Keratinocyte (primary cell): ENCODE measurements at regions not wholly inside any gene's neighbourhood (a gene's known extent, or its start where the extent isn't known, plus 50 kb on each side); places are given as distances from the start of the nearest gene placed in this dataset.

Source experiments
- EZH2 ChIP-seq: IDR thresholded peaks from one replicate; pipeline ENCODE4 v1.6.1; 2012; ENCODE audit warnings: inconsistent platforms, mild to moderate bottlenecking, low read length, moderate library complexity
- TF ChIP-seq, protein P1 (sequence below), 3 experiments: IDR thresholded peaks in 1 of 3; conservative IDR thresholded peaks in 1 of 3; optimal IDR thresholded peaks in 1 of 3; 2 replicates in 2 of 3; 3 replicates in 1 of 3; pipeline versions ENCODE3 to v1.5.1; 2011; ENCODE audit warnings: low read length in 3 of 3, mild to moderate bottlenecking in 3 of 3, moderate library complexity in 2 of 3, control low read depth in 1 of 3, inconsistent platforms in 1 of 3; ENCODE audit not compliant: insufficient read depth in 2 of 3; ENCODE audit errors: extremely low read depth in 1 of 3

DNA sequence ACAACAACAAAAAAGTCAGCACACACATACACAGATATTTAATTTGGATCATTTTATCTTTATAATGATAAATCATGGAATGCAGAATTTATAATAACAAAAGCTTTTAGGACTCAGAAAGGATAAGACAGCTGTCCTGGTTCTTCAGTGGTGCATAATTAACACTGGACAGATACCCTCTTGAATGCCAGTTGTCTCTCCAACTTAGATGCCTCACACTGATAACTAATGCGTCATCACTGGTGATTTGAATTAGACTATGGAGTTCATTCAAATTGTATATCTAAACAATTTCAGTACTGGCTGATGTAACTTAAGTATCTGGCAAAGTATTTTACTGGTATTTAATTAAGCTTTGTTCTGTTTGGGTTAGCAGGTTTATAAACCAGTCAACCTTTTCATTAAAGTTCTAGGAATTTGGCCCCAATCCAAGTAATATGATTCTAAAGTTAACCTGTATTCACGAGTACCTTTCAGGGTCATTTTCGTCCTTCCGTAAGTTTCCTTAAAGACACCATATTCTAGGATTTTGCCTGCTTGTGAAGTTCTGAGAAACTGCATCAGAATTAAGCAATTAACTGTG lies 1199.5 kb upstream of the TMPRSS15 start:
- TF ChIP-seq, protein P1, sequence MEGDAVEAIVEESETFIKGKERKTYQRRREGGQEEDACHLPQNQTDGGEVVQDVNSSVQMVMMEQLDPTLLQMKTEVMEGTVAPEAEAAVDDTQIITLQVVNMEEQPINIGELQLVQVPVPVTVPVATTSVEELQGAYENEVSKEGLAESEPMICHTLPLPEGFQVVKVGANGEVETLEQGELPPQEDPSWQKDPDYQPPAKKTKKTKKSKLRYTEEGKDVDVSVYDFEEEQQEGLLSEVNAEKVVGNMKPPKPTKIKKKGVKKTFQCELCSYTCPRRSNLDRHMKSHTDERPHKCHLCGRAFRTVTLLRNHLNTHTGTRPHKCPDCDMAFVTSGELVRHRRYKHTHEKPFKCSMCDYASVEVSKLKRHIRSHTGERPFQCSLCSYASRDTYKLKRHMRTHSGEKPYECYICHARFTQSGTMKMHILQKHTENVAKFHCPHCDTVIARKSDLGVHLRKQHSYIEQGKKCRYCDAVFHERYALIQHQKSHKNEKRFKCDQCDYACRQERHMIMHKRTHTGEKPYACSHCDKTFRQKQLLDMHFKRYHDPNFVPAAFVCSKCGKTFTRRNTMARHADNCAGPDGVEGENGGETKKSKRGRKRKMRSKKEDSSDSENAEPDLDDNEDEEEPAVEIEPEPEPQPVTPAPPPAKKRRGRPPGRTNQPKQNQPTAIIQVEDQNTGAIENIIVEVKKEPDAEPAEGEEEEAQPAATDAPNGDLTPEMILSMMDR (optimal IDR thresholded peaks at IDR 0.05 in 1 of 3, IDR thresholded peaks at IDR 0.05 in 1 of 3, conservative IDR thresholded peaks at IDR 0.05 in 1 of 3; ENCODE audit: extremely low read depth in 1 of 3, insufficient read depth in 2 of 3, low read length in 3 of 3): no peak
- no peak for TF ChIP-seq EZH2
